Osteoblast (primary cell): ENCODE measurements at regions not wholly inside any gene's neighbourhood (a gene's known extent, or its start where the extent isn't known, plus 50 kb on each side); places are given as distances from the start of the nearest gene placed in this dataset.

Experiments
- DNase-seq: peaks from one replicate; pipeline ENCODE4 v3.0.0; 2011; ENCODE audit warnings: low spot score, mixed read lengths; ENCODE audit not compliant: insufficient read length; ENCODE audit errors: missing footprints
- H2AFZ ChIP-seq: 2 replicates; pipeline ENCODE4 v1.6.0; 2011; ENCODE audit warnings: mild to moderate bottlenecking, low read length
- H3K27ac ChIP-seq: 2 replicates; pipeline ENCODE4 v1.5.1; 2011; ENCODE audit warnings: mild to moderate bottlenecking, low read depth, low read length, moderate library complexity
- H3K27me3 ChIP-seq: 2 replicates; pipeline ENCODE4 v1.6.0; 2012; ENCODE audit warnings: mild to moderate bottlenecking, control low read depth, inconsistent platforms, low read length, moderate library complexity; ENCODE audit not compliant: insufficient read depth
- H3K36me3 ChIP-seq: 2 replicates; pipeline ENCODE4 v1.5.1; 2011; ENCODE audit warnings: mild to moderate bottlenecking, low read length, control low read depth, moderate library complexity; ENCODE audit not compliant: insufficient read depth
- H3K4me1 ChIP-seq: 2 replicates; pipeline ENCODE4 v1.5.1; 2011; ENCODE audit warnings: mild to moderate bottlenecking, low read length, control low read depth, moderate library complexity; ENCODE audit not compliant: insufficient read depth
- H3K4me2 ChIP-seq: 2 replicates; pipeline ENCODE4 v1.6.0; 2011; ENCODE audit warnings: mild to moderate bottlenecking, low read length; ENCODE audit not compliant: insufficient read depth
- H3K4me3 ChIP-seq: fragments of 200-600 bp; sonication (generic); 3 replicates; pipeline ENCODE4 v1.5.1; 2012; ENCODE audit warnings: mild to moderate bottlenecking, low read length, inconsistent platforms; ENCODE audit not compliant: insufficient read depth
- H3K79me2 ChIP-seq: 2 replicates; pipeline ENCODE4 v1.6.0; 2012; ENCODE audit warnings: mild to moderate bottlenecking, low read length, control low read depth, inconsistent platforms; ENCODE audit not compliant: insufficient read depth
- H3K9me3 ChIP-seq: 2 replicates; pipeline ENCODE4 v1.5.1; 2011; ENCODE audit warnings: low read depth, low read length, control low read depth
- H4K20me1 ChIP-seq: 2 replicates; pipeline ENCODE4 v1.6.0; 2012; ENCODE audit warnings: mild to moderate bottlenecking, low read length, control low read depth; ENCODE audit not compliant: insufficient read depth
- CTCF ChIP-seq: IDR thresholded peaks from 2 replicates; pipeline ENCODE4 v1.5.1; 2011; ENCODE audit warnings: mild to moderate bottlenecking, low read depth, low read length, moderate library complexity; ENCODE audit errors: extremely low read depth

GRCh38 chrX:2581296-2581695 is 80.5 kb upstream of the DHRSX start:
- no peaks in the 10 kb centered on the region for H3K9me3 ChIP-seq
- H3K79me2 ChIP-seq, result no peaks in the 10 kb centered on the region
- no peak overlapping the region for H3K27ac ChIP-seq
- H3K4me1 ChIP-seq, result no peaks in the 10 kb centered on the region
- no peaks in the 10 kb centered on the region for H3K36me3 ChIP-seq
- peaks cover 46% of the 10 kb centered on the region for H3K27me3 ChIP-seq
- no peak overlapping the region for H3K4me3 ChIP-seq
- H4K20me1 ChIP-seq, result peaks cover 10% of the 10 kb centered on the region
- no peak for DNase-seq
- no peak overlapping the region for H2AFZ ChIP-seq
- H3K4me2 ChIP-seq, result no peak overlapping the region
- no peak for TF ChIP-seq CTCF

- no peak overlapping the region for H3K4me3 ChIP-seq
- no peak for TF ChIP-seq CTCF
- no peak overlapping the region for H3K27ac ChIP-seq
- no peak overlapping the region for H3K4me2 ChIP-seq
- H3K4me1 ChIP-seq, result no peaks in the 10 kb centered on the region
- no peak for DNase-seq
- H3K79me2 ChIP-seq, result no peaks in the 10 kb centered on the region
- peaks cover 29% of the 10 kb centered on the region for H3K27me3 ChIP-seq
- H2AFZ ChIP-seq, result no peak overlapping the region
- H3K36me3 ChIP-seq, result no peaks in the 10 kb centered on the region
- H4K20me1 ChIP-seq, result no peaks in the 10 kb centered on the region
- no peaks in the 10 kb centered on the region for H3K9me3 ChIP-seq
Observed at GRCh38 chrX:2578864-2579263, 78.1 kb upstream of the DHRSX start.

DNA sequence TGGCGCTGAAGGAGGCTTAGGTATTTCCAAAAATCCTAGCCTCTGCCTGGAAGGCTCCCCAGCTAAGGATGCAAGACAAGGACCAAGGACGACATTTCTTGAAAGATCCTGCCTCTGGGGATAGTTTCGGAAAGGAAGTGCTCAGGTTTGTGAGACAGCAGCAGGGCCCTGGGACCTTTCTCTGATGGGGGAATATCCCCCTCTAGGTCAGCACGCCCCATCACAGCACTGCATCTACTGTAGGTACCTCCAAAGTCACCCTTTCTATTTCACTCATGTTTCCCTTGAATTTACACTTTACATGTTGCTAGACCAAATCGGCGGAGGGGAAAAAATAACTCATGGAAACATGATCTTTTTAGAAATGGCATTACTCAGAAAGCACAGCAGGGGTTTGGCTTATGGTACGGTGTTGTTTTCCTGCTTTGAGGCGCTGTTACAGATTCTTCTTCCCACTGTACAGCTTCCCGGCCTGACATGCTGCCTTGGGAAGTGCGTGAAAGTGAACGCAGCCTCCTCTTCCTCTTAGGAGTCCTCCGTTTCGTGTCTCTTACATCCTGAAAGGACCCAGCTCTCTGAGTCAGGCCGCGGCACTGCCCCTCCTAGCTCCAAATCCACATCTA is 77.2 kb upstream of the DHRSX start:
- H3K4me1 ChIP-seq, result no peaks in the 10 kb centered on the region
- TF ChIP-seq CTCF, result no peak
- no peaks in the 10 kb centered on the region for H3K36me3 ChIP-seq
- no peaks in the 10 kb centered on the region for H3K79me2 ChIP-seq
- H3K27ac ChIP-seq, result no peak overlapping the region
- H3K9me3 ChIP-seq, result no peaks in the 10 kb centered on the region
- H3K4me3 ChIP-seq, result no peak overlapping the region
- H3K27me3 ChIP-seq, result peaks cover 24% of the 10 kb centered on the region
- DNase-seq, result peak; percentile 75
- H3K4me2 ChIP-seq, result peak overlapping the region; percentile 35
- no peaks in the 10 kb centered on the region for H4K20me1 ChIP-seq
- peak overlapping the region; percentile 45 for H2AFZ ChIP-seq

GRCh38 chrX:2576793-2577192 is 76.0 kb upstream of the DHRSX start:
- Histone ChIP-seq H3K4me1 (no peaks in the 10 kb centered on the region), H3K9me3 (no peaks in the 10 kb centered on the region), H2AFZ (no peak overlapping the region), H3K36me3 (no peaks in the 10 kb centered on the region), H3K27me3 (peaks cover 13% of the 10 kb centered on the region), H3K4me3 (no peak overlapping the region), H3K4me2 (no peak overlapping the region), H3K79me2 (no peaks in the 10 kb centered on the region), H3K27ac (no peak overlapping the region), H4K20me1 (no peaks in the 10 kb centered on the region)
- TF ChIP-seq CTCF, result no peak
- no peak for DNase-seq
